ENCODE measurements at regions not wholly inside any gene's neighbourhood (a gene's known extent, or its start where the extent isn't known, plus 50 kb on each side); places are given as distances from the start of the nearest gene placed in this dataset.

DNA sequence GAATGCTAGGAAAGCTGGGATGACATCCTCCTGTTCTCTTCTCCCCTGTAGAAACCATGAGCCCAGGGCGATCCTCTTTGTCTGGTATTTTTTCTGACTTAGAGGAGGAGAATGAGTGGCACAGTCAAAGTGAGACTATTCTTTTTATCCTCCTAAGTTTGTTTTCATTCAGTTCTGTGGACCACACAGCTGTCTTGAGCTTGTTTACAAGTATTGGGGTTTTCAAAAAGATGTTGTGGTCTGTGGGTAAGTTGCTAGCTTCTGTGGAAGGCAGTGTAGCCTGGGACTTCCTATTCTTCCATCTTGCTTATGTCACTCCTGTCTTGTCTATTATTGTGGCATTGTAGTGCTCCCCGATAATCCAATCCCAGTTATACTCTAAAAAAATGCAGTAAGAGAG, 223.0 kb downstream of the PAPSS1 start:
- H3K27ac ChIP-seq (ENCODE audit: low read length), result no peak overlapping the region
- H3K4me2 ChIP-seq (ENCODE audit: low read length), result no peak overlapping the region
- TF ChIP-seq EP300 (conservative IDR thresholded peaks at IDR 0.05; ENCODE audit: poor library complexity, severe bottlenecking), result no peak
- TF ChIP-seq CTCF (IDR thresholded peaks at IDR 0.05; ENCODE audit: poor library complexity, severe bottlenecking), result no peak
- no peaks in the 10 kb centered on the region for H4K20me1 ChIP-seq (ENCODE audit: insufficient read depth)
- no peak overlapping the region for H2AFZ ChIP-seq (ENCODE audit: low read depth, low read length)
- no peaks in the 10 kb centered on the region for H3K36me3 ChIP-seq (ENCODE audit: insufficient read depth, low read length)
- H3K9me3 ChIP-seq (ENCODE audit: low read length), result no peaks in the 10 kb centered on the region
- H3K9ac ChIP-seq (ENCODE audit: low read length), result no peak overlapping the region
- H3K9me2 ChIP-seq (ENCODE audit: insufficient read depth, low read length), result no peaks in the 10 kb centered on the region
- H3K79me2 ChIP-seq (replicated peaks; ENCODE audit: insufficient read depth, low read length), result no peaks in the 10 kb centered on the region
- H3F3A ChIP-seq (ENCODE audit: insufficient read depth, low read length, poor library complexity, severe bottlenecking), result no peaks in the 10 kb centered on the region
- no peaks in the 10 kb centered on the region for H3K27me3 ChIP-seq (ENCODE audit: insufficient read depth, low read depth, low read length)
- no peak overlapping the region for H3K4me3 ChIP-seq (ENCODE audit: low read length)

- Histone ChIP-seq H3K9ac (ENCODE audit: low read length) (no peak overlapping the region), H3K27me3 (ENCODE audit: insufficient read depth, low read depth, low read length) (no peaks in the 10 kb centered on the region), H2AFZ (ENCODE audit: low read depth, low read length) (no peak overlapping the region), H3K9me3 (ENCODE audit: low read length) (no peaks in the 10 kb centered on the region), H3K9me2 (ENCODE audit: insufficient read depth, low read length) (no peaks in the 10 kb centered on the region), H3K36me3 (ENCODE audit: insufficient read depth, low read length) (no peaks in the 10 kb centered on the region), H3K27ac (ENCODE audit: low read length) (no peak overlapping the region), H3K4me2 (ENCODE audit: low read length) (no peak overlapping the region), H3F3A (ENCODE audit: insufficient read depth, low read length, poor library complexity, severe bottlenecking) (no peaks in the 10 kb centered on the region), H3K79me2 (replicated peaks; ENCODE audit: insufficient read depth, low read length) (no peaks in the 10 kb centered on the region), H4K20me1 (ENCODE audit: insufficient read depth) (no peaks in the 10 kb centered on the region), H3K4me3 (ENCODE audit: low read length) (no peak overlapping the region)
- TF ChIP-seq EZH2 (IDR thresholded peaks at IDR 0.05; ENCODE audit: borderline replicate concordance, insufficient read depth, low read length, poor library complexity, severe bottlenecking) (no peak), POLR2AphosphoS5 (IDR thresholded peaks at IDR 0.05) (no peak), SMC3 (conservative IDR thresholded peaks at IDR 0.05; ENCODE audit: poor library complexity) (no peak), RAD21 (conservative IDR thresholded peaks at IDR 0.05) (no peak), EP300 (conservative IDR thresholded peaks at IDR 0.05; ENCODE audit: poor library complexity, severe bottlenecking) (no peak), MXI1 (conservative IDR thresholded peaks at IDR 0.05; ENCODE audit: poor library complexity, severe bottlenecking) (no peak), TAF1 (IDR thresholded peaks at IDR 0.05; ENCODE audit: low read depth) (no peak), REST (IDR thresholded peaks at IDR 0.05; ENCODE audit: borderline replicate concordance) (no peak), CTCF (IDR thresholded peaks at IDR 0.05; ENCODE audit: poor library complexity, severe bottlenecking) (no peak)
These were observed 227.5 kb downstream of the PAPSS1 start for GRCh38 chr4:107492566-107492965.

Measured in neural cell (in vitro differentiated cells).